SK-N-SH treated with all-trans-retinoic acid at 6 μM for 48 hours (cell line): ENCODE measurements at regions not wholly inside any gene's neighbourhood (a gene's known extent, or its start where the extent isn't known, plus 50 kb on each side); places are given as distances from the start of the nearest gene placed in this dataset.

Experiments used
- CREB5 ChIP-seq: fragments of 250-450 bp; sonication (Bioruptor Pico); IDR thresholded peaks from 2 replicates; pipeline ENCODE4 v1.5.1; 2020; ENCODE audit warnings: low read depth, mild to moderate bottlenecking, moderate library complexity
- GLIS3 ChIP-seq: fragments of 250-450 bp; sonication (Bioruptor Pico); IDR thresholded peaks from 2 replicates; pipeline ENCODE4 v1.5.0; 2020; ENCODE audit warnings: mild to moderate bottlenecking, moderate library complexity

DNA sequence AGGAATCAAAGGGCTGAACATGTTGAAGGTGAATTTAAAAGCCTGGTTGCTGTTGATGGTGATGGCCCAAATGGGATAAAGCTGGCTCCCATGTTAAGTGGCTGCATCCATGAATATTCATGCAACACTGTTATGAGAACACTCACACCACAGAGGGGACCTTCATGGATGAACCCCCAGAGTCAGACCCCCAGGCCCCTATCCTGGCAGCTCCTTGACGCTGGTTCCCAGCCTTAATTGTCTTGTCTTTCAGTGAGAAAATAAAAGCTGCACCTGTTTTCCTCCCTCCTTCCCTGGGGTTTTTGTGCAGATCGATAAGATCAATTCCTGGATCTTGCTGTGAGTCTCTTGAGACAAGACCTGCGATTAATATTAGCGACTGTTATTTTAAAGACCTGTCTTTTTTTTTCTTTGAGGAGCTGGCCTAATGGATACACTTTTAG is 371.7 kb downstream of the ICE1 start:
- no peak for TF ChIP-seq GLIS3 (CRISPR knock-in tag)
- TF ChIP-seq CREB5 (CRISPR knock-in tag) = no peak
